Liver (tissue), 8 donors: ENCODE measurements at regions not wholly inside any gene's neighbourhood (a gene's known extent, or its start where the extent isn't known, plus 50 kb on each side); places are given as distances from the start of the nearest gene placed in this dataset.

Experiments used
- DNase-seq: peaks from one replicate; pipeline ENCODE4 v3.0.0-alpha.2; 2017; ENCODE audit warnings: low spot score
- H3K27ac ChIP-seq, 2 donors: one replicate each; pipeline ENCODE4 v1.7.0; 2013; ENCODE audit warnings: inconsistent platforms in 2 of 2, low read length in 2 of 2, control low read depth in 1 of 2, low read depth in 1 of 2, mild to moderate bottlenecking in 1 of 2
- H3K27me3 ChIP-seq, 4 donors: one replicate each; pipeline versions ENCODE4 v1.6.1 to v1.7.0; 2013; ENCODE audit warnings: low read length in 3 of 4, inconsistent platforms in 1 of 4, mild to moderate bottlenecking in 1 of 4, moderate library complexity in 1 of 4; ENCODE audit not compliant: control insufficient read depth in 4 of 4, insufficient read depth in 4 of 4
- H3K36me3 ChIP-seq, 4 donors: one replicate each; pipeline versions ENCODE4 v1.6.1 to v1.7.0; 2013; ENCODE audit warnings: low read length in 3 of 4, mild to moderate bottlenecking in 3 of 4, low read depth in 1 of 4, moderate library complexity in 1 of 4; ENCODE audit not compliant: control insufficient read depth in 4 of 4, insufficient read depth in 3 of 4
- H3K4me1 ChIP-seq, 4 donors: one replicate each; pipeline versions ENCODE4 v1.6.1 to v1.7.0; 2013; ENCODE audit warnings: low read length in 3 of 4, mild to moderate bottlenecking in 3 of 4, moderate library complexity in 1 of 4; ENCODE audit not compliant: control insufficient read depth in 4 of 4, insufficient read depth in 4 of 4
- H3K4me3 ChIP-seq, 3 donors: one replicate each; pipeline versions ENCODE4 v1.6.1 to v1.7.0; 2013; ENCODE audit warnings: low read length in 3 of 3, control low read depth in 1 of 3, low read depth in 1 of 3, mild to moderate bottlenecking in 1 of 3
- H3K9ac ChIP-seq, 2 donors: one replicate each; pipeline ENCODE4 v1.7.0; 2013; ENCODE audit warnings: low read length in 2 of 2, mild to moderate bottlenecking in 2 of 2, moderate library complexity in 2 of 2, control low read depth in 1 of 2, low read depth in 1 of 2
- H3K9me3 ChIP-seq, 4 donors: one replicate each; pipeline versions ENCODE4 v1.6.1 to v1.7.0; 2013; ENCODE audit warnings: low read length in 3 of 4; ENCODE audit not compliant: control insufficient read depth in 4 of 4
- EGR1 ChIP-seq, 2 donors: IDR thresholded peaks; 2 replicates each; pipeline ENCODE4 v1.6.1; 2016 to 2018; ENCODE audit warnings: antibody characterized with exemption in 2 of 2, low read depth in 2 of 2
- FOXA1 ChIP-seq: IDR thresholded peaks from 2 replicates; pipeline ENCODE4 v1.6.1; 2016; ENCODE audit warnings: antibody characterized with exemption
- FOXA2 ChIP-seq: IDR thresholded peaks from 2 replicates; pipeline ENCODE4 v1.6.1; 2016; ENCODE audit warnings: antibody characterized with exemption
- GABPA ChIP-seq, 2 donors: IDR thresholded peaks in 1 of 2; conservative IDR thresholded peaks in 1 of 2; 2 replicates each; pipeline ENCODE4 v1.6.1; 2016; ENCODE audit warnings: antibody characterized with exemption in 2 of 2, mild to moderate bottlenecking in 1 of 2, moderate library complexity in 1 of 2
- HNF4A ChIP-seq, 2 donors: conservative IDR thresholded peaks; 2 replicates each; pipeline ENCODE4 v1.6.1; 2016; ENCODE audit warnings: antibody characterized with exemption in 2 of 2, mild to moderate bottlenecking in 2 of 2
- JUND ChIP-seq, 2 donors: IDR thresholded peaks; 2 replicates each; pipeline ENCODE4 v1.6.1; 2016; ENCODE audit warnings: antibody characterized with exemption in 2 of 2
- NR2F2 ChIP-seq: IDR thresholded peaks from 2 replicates; pipeline ENCODE4 v1.6.1; 2016; ENCODE audit warnings: antibody characterized with exemption
- RAD21 ChIP-seq, 2 donors: IDR thresholded peaks; 2 replicates each; pipeline ENCODE4 v1.6.1; 2016; ENCODE audit warnings: antibody characterized with exemption in 2 of 2, mild to moderate bottlenecking in 2 of 2
- REST ChIP-seq: IDR thresholded peaks from 2 replicates; pipeline ENCODE4 v1.6.1; 2016; ENCODE audit warnings: antibody characterized with exemption, mild to moderate bottlenecking
- RXRA ChIP-seq, 2 donors: IDR thresholded peaks; 2 replicates each; pipeline ENCODE4 v1.6.1; 2017 to 2018; ENCODE audit warnings: antibody characterized with exemption in 2 of 2, mild to moderate bottlenecking in 1 of 2
- SP1 ChIP-seq: IDR thresholded peaks from 2 replicates; pipeline ENCODE4 v1.6.1; 2018; ENCODE audit warnings: antibody characterized with exemption, mild to moderate bottlenecking
- TAF1 ChIP-seq: conservative IDR thresholded peaks from 2 replicates; pipeline ENCODE4 v1.6.1; 2016; ENCODE audit warnings: antibody characterized with exemption, mild to moderate bottlenecking
- YY1 ChIP-seq: IDR thresholded peaks from 2 replicates; pipeline ENCODE4 v1.6.1; 2016; ENCODE audit warnings: antibody characterized with exemption, mild to moderate bottlenecking
- ZBTB33 ChIP-seq: IDR thresholded peaks from 2 replicates; pipeline ENCODE4 v1.6.1; 2016; ENCODE audit warnings: antibody characterized with exemption
- WGBS: extraction: QIAGEN DNeasy Blood & Tissue Kit; methylation state at CpG from one replicate; pipeline ENCODE4 v1.1.7; 2013; 5-methylcytosine and 5-hydroxymethylcytosine counted together
- TF ChIP-seq, protein P1 (sequence below): fragments of 150-350 bp; IDR thresholded peaks from 2 replicates; pipeline ENCODE4 v1.5.1; 2017; ENCODE audit warnings: improper control_type of control experiment, low read depth, low read length; ENCODE audit not compliant: missing input control
- TF ChIP-seq, protein P2 (sequence below): IDR thresholded peaks from 2 replicates; pipeline ENCODE4 v1.6.1; 2016; ENCODE audit warnings: antibody characterized with exemption
- TF ChIP-seq, protein P3 (sequence below): IDR thresholded peaks from 2 replicates; pipeline ENCODE4 v1.6.1; 2016; ENCODE audit warnings: antibody characterized with exemption
- donor health status: healthy.
- donor health status: healthy.
- donor health status: healthy.
- donor health status: healthy.
- donor health status: healthy.

GRCh38 chr11:10380921-10381320 lies 74.1 kb upstream of the AMPD3 start:
- no peaks in the 10 kb centered on the region for H3K27me3 ChIP-seq
- H3K27ac ChIP-seq = no peak overlapping the region
- H3K4me1 ChIP-seq = no peaks in the 10 kb centered on the region
- no peak overlapping the region for H3K4me3 ChIP-seq
- no peak overlapping the region for H3K9ac ChIP-seq
- 88% methylated on average over 4 of the region's 4 CpGs for WGBS
- H3K36me3 ChIP-seq = no peaks in the 10 kb centered on the region
- no peak for DNase-seq
- TF ChIP-seq RAD21 (IDR thresholded peaks at IDR 0.05) = no peak
- no peak for TF ChIP-seq REST
- TF ChIP-seq SP1 = no peak
- TF ChIP-seq, protein P1, sequence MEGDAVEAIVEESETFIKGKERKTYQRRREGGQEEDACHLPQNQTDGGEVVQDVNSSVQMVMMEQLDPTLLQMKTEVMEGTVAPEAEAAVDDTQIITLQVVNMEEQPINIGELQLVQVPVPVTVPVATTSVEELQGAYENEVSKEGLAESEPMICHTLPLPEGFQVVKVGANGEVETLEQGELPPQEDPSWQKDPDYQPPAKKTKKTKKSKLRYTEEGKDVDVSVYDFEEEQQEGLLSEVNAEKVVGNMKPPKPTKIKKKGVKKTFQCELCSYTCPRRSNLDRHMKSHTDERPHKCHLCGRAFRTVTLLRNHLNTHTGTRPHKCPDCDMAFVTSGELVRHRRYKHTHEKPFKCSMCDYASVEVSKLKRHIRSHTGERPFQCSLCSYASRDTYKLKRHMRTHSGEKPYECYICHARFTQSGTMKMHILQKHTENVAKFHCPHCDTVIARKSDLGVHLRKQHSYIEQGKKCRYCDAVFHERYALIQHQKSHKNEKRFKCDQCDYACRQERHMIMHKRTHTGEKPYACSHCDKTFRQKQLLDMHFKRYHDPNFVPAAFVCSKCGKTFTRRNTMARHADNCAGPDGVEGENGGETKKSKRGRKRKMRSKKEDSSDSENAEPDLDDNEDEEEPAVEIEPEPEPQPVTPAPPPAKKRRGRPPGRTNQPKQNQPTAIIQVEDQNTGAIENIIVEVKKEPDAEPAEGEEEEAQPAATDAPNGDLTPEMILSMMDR = no peak
- TF ChIP-seq JUND (IDR thresholded peaks at IDR 0.05) = no peak
- TF ChIP-seq FOXA1 = no peak
- no peaks in the 10 kb centered on the region for H3K9me3 ChIP-seq

GRCh38 chr11:10381736-10382135 lies 73.3 kb upstream of the AMPD3 start:
- no peak for TF ChIP-seq RAD21 (IDR thresholded peaks at IDR 0.05)
- TF ChIP-seq REST = no peak
- no peak for TF ChIP-seq FOXA1
- TF ChIP-seq, protein P2, sequence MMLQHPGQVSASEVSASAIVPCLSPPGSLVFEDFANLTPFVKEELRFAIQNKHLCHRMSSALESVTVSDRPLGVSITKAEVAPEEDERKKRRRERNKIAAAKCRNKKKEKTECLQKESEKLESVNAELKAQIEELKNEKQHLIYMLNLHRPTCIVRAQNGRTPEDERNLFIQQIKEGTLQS = no peak
- TF ChIP-seq TAF1 = no peak
- no peak for TF ChIP-seq GABPA (IDR thresholded peaks at IDR 0.05 in 1 of 2, conservative IDR thresholded peaks at IDR 0.05 in 1 of 2)
- TF ChIP-seq, protein P3, sequence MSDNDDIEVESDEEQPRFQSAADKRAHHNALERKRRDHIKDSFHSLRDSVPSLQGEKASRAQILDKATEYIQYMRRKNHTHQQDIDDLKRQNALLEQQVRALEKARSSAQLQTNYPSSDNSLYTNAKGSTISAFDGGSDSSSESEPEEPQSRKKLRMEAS = no peak
- no peak for TF ChIP-seq EGR1 (IDR thresholded peaks at IDR 0.05; ENCODE audit: low read depth in 2 of 2)
- TF ChIP-seq ZBTB33 = no peak
- no peak for TF ChIP-seq JUND (IDR thresholded peaks at IDR 0.05)
- TF ChIP-seq FOXA2 = no peak
- TF ChIP-seq, protein P1 = no peak
- no peak for TF ChIP-seq HNF4A (conservative IDR thresholded peaks at IDR 0.05)
- no peak for TF ChIP-seq RXRA (IDR thresholded peaks at IDR 0.05)
- TF ChIP-seq SP1 = no peak
- no peak for TF ChIP-seq NR2F2
- no peak for TF ChIP-seq YY1
- Histone ChIP-seq H3K9ac (no peak overlapping the region), H3K36me3 (no peaks in the 10 kb centered on the region), H3K27me3 (no peaks in the 10 kb centered on the region), H3K9me3 (no peaks in the 10 kb centered on the region), H3K4me3 (no peak overlapping the region), H3K27ac (no peak overlapping the region), H3K4me1 (no peaks in the 10 kb centered on the region)
- no peak for DNase-seq
